ENCODE measurements at regions not wholly inside any gene's neighbourhood (a gene's known extent, or its start where the extent isn't known, plus 50 kb on each side); places are given as distances from the start of the nearest gene placed in this dataset.

- no peak for TF ChIP-seq ATF1 (CRISPR knock-in tag; IDR thresholded peaks at IDR 0.05)
- TF ChIP-seq JUN (CRISPR knock-in tag; IDR thresholded peaks at IDR 0.05): no peak
- TF ChIP-seq CTCF (IDR thresholded peaks at IDR 0.05): no peak
- no peak for TF ChIP-seq ZNF263 (CRISPR knock-in tag; IDR thresholded peaks at IDR 0.05; ENCODE audit: low read depth)
- no peak for TF ChIP-seq ZNF121 (CRISPR knock-in tag; IDR thresholded peaks at IDR 0.05)
- no peak for TF ChIP-seq TEAD1 (CRISPR knock-in tag; IDR thresholded peaks at IDR 0.05)
- no peak for TF ChIP-seq IRF2 (CRISPR knock-in tag; IDR thresholded peaks at IDR 0.05; ENCODE audit: borderline replicate concordance, low read depth)
- no peak for TF ChIP-seq ZNF671 (CRISPR knock-in tag; IDR thresholded peaks at IDR 0.05)
- TF ChIP-seq NR3C1 (CRISPR knock-in tag; conservative IDR thresholded peaks at IDR 0.05; ENCODE audit: low read depth): no peak
- no peak for TF ChIP-seq ZNF423 (CRISPR knock-in tag; IDR thresholded peaks at IDR 0.05)
- TF ChIP-seq KAT7 (CRISPR knock-in tag; IDR thresholded peaks at IDR 0.05; ENCODE audit: borderline replicate concordance): no peak
- no peak for TF ChIP-seq NFYB (CRISPR knock-in tag; conservative IDR thresholded peaks at IDR 0.05; ENCODE audit: low read depth)
Observed at GRCh38 chr3:90069748-90070147, 962.3 kb downstream of the EPHA3 start.

Measured in WTC11 (cell line).